ENCODE measurements at regions not wholly inside any gene's neighbourhood (a gene's known extent, or its start where the extent isn't known, plus 50 kb on each side); places are given as distances from the start of the nearest gene placed in this dataset.

DNA sequence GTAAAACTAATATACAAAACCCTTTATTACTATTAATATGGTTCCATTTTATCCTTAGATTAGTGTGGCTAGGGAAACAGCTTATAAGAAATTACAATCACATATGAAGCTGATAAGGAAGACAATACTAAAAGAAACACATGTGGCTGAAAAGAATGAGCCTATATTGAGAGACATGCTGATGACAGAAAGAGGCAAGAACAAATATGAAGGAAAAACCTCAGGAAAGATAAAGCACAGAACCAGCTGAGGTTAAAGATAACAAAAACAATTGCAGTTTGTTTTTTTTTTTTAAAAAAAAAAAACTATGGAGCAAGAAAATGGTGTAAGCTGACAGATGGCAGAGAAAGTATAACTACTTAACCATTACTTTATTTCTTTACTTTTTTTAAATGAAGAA, 69.2 kb upstream of the OSBPL8 start:
- TF ChIP-seq, protein P1, sequence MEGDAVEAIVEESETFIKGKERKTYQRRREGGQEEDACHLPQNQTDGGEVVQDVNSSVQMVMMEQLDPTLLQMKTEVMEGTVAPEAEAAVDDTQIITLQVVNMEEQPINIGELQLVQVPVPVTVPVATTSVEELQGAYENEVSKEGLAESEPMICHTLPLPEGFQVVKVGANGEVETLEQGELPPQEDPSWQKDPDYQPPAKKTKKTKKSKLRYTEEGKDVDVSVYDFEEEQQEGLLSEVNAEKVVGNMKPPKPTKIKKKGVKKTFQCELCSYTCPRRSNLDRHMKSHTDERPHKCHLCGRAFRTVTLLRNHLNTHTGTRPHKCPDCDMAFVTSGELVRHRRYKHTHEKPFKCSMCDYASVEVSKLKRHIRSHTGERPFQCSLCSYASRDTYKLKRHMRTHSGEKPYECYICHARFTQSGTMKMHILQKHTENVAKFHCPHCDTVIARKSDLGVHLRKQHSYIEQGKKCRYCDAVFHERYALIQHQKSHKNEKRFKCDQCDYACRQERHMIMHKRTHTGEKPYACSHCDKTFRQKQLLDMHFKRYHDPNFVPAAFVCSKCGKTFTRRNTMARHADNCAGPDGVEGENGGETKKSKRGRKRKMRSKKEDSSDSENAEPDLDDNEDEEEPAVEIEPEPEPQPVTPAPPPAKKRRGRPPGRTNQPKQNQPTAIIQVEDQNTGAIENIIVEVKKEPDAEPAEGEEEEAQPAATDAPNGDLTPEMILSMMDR (IDR thresholded peaks at IDR 0.05; ENCODE audit: low read depth, low read length): no peak
- TF ChIP-seq, protein P2, sequence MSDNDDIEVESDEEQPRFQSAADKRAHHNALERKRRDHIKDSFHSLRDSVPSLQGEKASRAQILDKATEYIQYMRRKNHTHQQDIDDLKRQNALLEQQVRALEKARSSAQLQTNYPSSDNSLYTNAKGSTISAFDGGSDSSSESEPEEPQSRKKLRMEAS (IDR thresholded peaks at IDR 0.05; ENCODE audit: low read depth, low read length): no peak
- TF ChIP-seq POLR2A (IDR thresholded peaks at IDR 0.05; ENCODE audit: extremely low read depth, insufficient read length): no peak
